ENCODE measurements at regions not wholly inside any gene's neighbourhood (a gene's known extent, or its start where the extent isn't known, plus 50 kb on each side); places are given as distances from the start of the nearest gene placed in this dataset.

GRCh38 chr2:64931246-64932115 lies 57.7 kb upstream of the SLC1A4 start:
- Histone ChIP-seq H2BK5ac (ENCODE audit: low read depth, low read length, poor library complexity, severe bottlenecking) (no peak overlapping the region), H4K91ac (ENCODE audit: insufficient read depth, low read depth, low read length) (no peak overlapping the region), H2BK15ac (ENCODE audit: low read depth, low read length) (no peak overlapping the region), H3K14ac (replicated peaks; ENCODE audit: low read depth, low read length) (no peak overlapping the region), H3K4me2 (ENCODE audit: low read depth, low read length) (no peak overlapping the region), H3K4me1 (ENCODE audit: control insufficient read depth, insufficient read depth, low read length) (no peaks in the 10 kb centered on the region), H3K4me3 (ENCODE audit: insufficient read depth, low read depth, low read length) (no peak overlapping the region), H4K5ac (ENCODE audit: low read depth, low read length) (no peak overlapping the region), H3K9me1 (ENCODE audit: insufficient read depth, low read length) (no peaks in the 10 kb centered on the region), H2AK5ac (ENCODE audit: low read depth, low read length) (no peak overlapping the region), H3K23ac (ENCODE audit: low read depth, low read length) (no peak overlapping the region), H3K9me3 (ENCODE audit: control insufficient read depth, insufficient read depth, low read length) (peaks cover 5% of the 10 kb centered on the region; the same call in 1 of the 2 replicates), H3K56ac (ENCODE audit: extremely low read depth, insufficient read depth, low read length) (no peak overlapping the region), H3K9ac (ENCODE audit: low read depth, low read length) (no peak overlapping the region), H3K27ac (ENCODE audit: insufficient read depth, low read length) (no peak overlapping the region), H4K20me1 (ENCODE audit: insufficient read depth, low read length) (no peaks in the 10 kb centered on the region), H3K79me1 (ENCODE audit: low read depth in 1 of 2, low read length in 2 of 2) (no peaks in the 10 kb centered on the region), H4K8ac (ENCODE audit: low read depth in 2 of 2, low read length in 2 of 2) (no peak overlapping the region), H3K36me3 (ENCODE audit: control insufficient read depth, insufficient read depth, low read length) (no peaks in the 10 kb centered on the region), H3K18ac (ENCODE audit: low read depth, low read length) (no peak overlapping the region), H2AFZ (replicated peaks; ENCODE audit: low read length, poor library complexity) (no peak overlapping the region), H3K4ac (ENCODE audit: low read depth, low read length) (no peak overlapping the region), H2BK120ac (ENCODE audit: low read depth, low read length) (no peak overlapping the region), H2AK9ac (replicated peaks; ENCODE audit: low read depth, low read length, poor library complexity) (no peak overlapping the region), H3K27me3 (ENCODE audit: control insufficient read depth, insufficient read depth, low read length) (peaks cover 53% of the 10 kb centered on the region), H2BK20ac (ENCODE audit: low read depth, low read length) (no peak overlapping the region)
- WGBS, 2 experiments (ENCODE audit: extremely low coverage in 2 of 2, insufficient read length in 1 of 2), result 86% methylated on average over 5 of the region's 9 CpGs; no CpG with 5 or more reads in 1 of the 2 experiments
- in situ Hi-C loops (cut with MboI; ENCODE audit: low sequenced_read_pairs) (loop anchor here (10.0 kb wide), 1 partner anchor 643 kb away; no protein-coding TSS in a partner anchor), dilution Hi-C loops (cut with HindIII; ENCODE audit: low sequenced_read_pairs, unreplicated experiment) (no loop called here), intact Hi-C loops (cut with micrococcal nuclease) (no loop called here)
- ChIA-PET CTCF (no interaction called here), POLR2A (ENCODE audit: unreplicated experiment) (no interaction called here)
- ATAC-seq (ENCODE audit: low read depth) (no peak), DNase-seq (no peak)
- BruUV-seq (replicated peaks), result no TSS peak
- no peak for TF ChIP-seq CEBPB (IDR thresholded peaks at IDR 0.05; ENCODE audit: low read depth, low read length)
- no peak for TF ChIP-seq NFE2L2 (IDR thresholded peaks at IDR 0.05; ENCODE audit: low read depth, low read length)
- no peak for TF ChIP-seq POLR2A (IDR thresholded peaks at IDR 0.05; ENCODE audit: low read depth, low read length)
- TF ChIP-seq FOS (IDR thresholded peaks at IDR 0.05; ENCODE audit: low read depth, low read length), result no peak
- TF ChIP-seq USF2 (IDR thresholded peaks at IDR 0.05; ENCODE audit: low read depth, low read length), result no peak
- TF ChIP-seq MAZ (IDR thresholded peaks at IDR 0.05; ENCODE audit: borderline replicate concordance, low read depth, low read length), result no peak
- TF ChIP-seq BHLHE40 (IDR thresholded peaks at IDR 0.05; ENCODE audit: low read depth, low read length), result no peak
- TF ChIP-seq MAFK (IDR thresholded peaks at IDR 0.05; ENCODE audit: low read depth, low read length), result no peak
- TF ChIP-seq CHD1 (IDR thresholded peaks at IDR 0.05; ENCODE audit: low read depth, low read length), result no peak
- TF ChIP-seq RAD21 (IDR thresholded peaks at IDR 0.05; ENCODE audit: low read length), result no peak
- TF ChIP-seq MXI1 (IDR thresholded peaks at IDR 0.05; ENCODE audit: borderline replicate concordance, low read depth, low read length), result no peak
- no peak for TF ChIP-seq SMC3 (IDR thresholded peaks at IDR 0.05; ENCODE audit: low read depth, low read length)
- TF ChIP-seq ELK1 (IDR thresholded peaks at IDR 0.05; ENCODE audit: borderline replicate concordance, low read depth, low read length), result no peak
- TF ChIP-seq RFX5 (IDR thresholded peaks at IDR 0.05; ENCODE audit: low read depth, low read length), result no peak
- TF ChIP-seq RCOR1 (IDR thresholded peaks at IDR 0.05; ENCODE audit: insufficient replicate concordance, low read length), result no peak

Measured in IMR-90 (cell line).